Tibial nerve (tissue), 4 donors: ENCODE measurements at regions not wholly inside any gene's neighbourhood (a gene's known extent, or its start where the extent isn't known, plus 50 kb on each side); places are given as distances from the start of the nearest gene placed in this dataset.
A peak's percentile ranks its signal among the peaks of the same experiment; 100 is the strongest.

Source experiments
- DNase-seq, 2 donors: peaks; one replicate each; pipeline ENCODE4 v3.0.0-alpha.2; 2019; ENCODE audit warnings: low spot score in 2 of 2
- H3K27ac ChIP-seq, 4 donors: fragments of 200-600 bp; sonication (generic) in 3 of 4; one replicate each; pipeline ENCODE4 v1.5.1; 2017 to 2019; ENCODE audit warnings: mild to moderate bottlenecking in 1 of 4
- H3K27me3 ChIP-seq, 2 donors: fragments of 200-600 bp; sonication (generic) in 1 of 2; one replicate each; pipeline versions ENCODE4 v1.5.1 to v1.6.0; 2017 to 2019
- H3K36me3 ChIP-seq, 3 donors: fragments of 200-600 bp; sonication (generic); one replicate each; pipeline ENCODE4 v1.5.1; 2018 to 2019
- H3K4me1 ChIP-seq, 4 donors: fragments of 200-600 bp; sonication (generic) in 3 of 4; one replicate each; pipeline ENCODE4 v1.5.1; 2017 to 2019
- H3K4me3 ChIP-seq, 4 donors: fragments of 200-600 bp; sonication (generic) in 3 of 4; one replicate each; pipeline ENCODE4 v1.5.1; 2017 to 2019; ENCODE audit warnings: mild to moderate bottlenecking in 1 of 4, moderate library complexity in 1 of 4
- H3K9me3 ChIP-seq, 4 donors: fragments of 200-600 bp; sonication (generic) in 3 of 4; one replicate each; pipeline ENCODE4 v1.5.1; 2017 to 2019
- EP300 ChIP-seq, 2 donors: sonication (generic); formaldehyde crosslinking; IDR thresholded peaks; one replicate each; pipeline ENCODE4 v1.6.1; 2017; ENCODE audit warnings: antibody characterized with exemption in 2 of 2, mild to moderate bottlenecking in 1 of 2
- POLR2A ChIP-seq, 2 donors: fragments of 450-650 bp; IDR thresholded peaks; one replicate each; pipeline ENCODE4 v1.6.1; 2017; ENCODE audit warnings: antibody characterized with exemption in 2 of 2, mild to moderate bottlenecking in 2 of 2, moderate library complexity in 2 of 2
- WGBS, 2 donors: methylation state at CpG; one replicate each; pipeline ENCODE4 v1.1.5; 2018; 5-methylcytosine and 5-hydroxymethylcytosine counted together
- TF ChIP-seq, protein P1 (sequence below), 5 experiments: fragments of 200-600 bp in 3 of 5; fragments of 450-650 bp in 2 of 5; sonication (generic) in 3 of 5; IDR thresholded peaks; one replicate each; pipeline ENCODE4 v1.5.1; 2016 to 2019; ENCODE audit warnings: antibody characterized with exemption in 5 of 5, mild to moderate bottlenecking in 3 of 5, moderate library complexity in 2 of 5

DNA sequence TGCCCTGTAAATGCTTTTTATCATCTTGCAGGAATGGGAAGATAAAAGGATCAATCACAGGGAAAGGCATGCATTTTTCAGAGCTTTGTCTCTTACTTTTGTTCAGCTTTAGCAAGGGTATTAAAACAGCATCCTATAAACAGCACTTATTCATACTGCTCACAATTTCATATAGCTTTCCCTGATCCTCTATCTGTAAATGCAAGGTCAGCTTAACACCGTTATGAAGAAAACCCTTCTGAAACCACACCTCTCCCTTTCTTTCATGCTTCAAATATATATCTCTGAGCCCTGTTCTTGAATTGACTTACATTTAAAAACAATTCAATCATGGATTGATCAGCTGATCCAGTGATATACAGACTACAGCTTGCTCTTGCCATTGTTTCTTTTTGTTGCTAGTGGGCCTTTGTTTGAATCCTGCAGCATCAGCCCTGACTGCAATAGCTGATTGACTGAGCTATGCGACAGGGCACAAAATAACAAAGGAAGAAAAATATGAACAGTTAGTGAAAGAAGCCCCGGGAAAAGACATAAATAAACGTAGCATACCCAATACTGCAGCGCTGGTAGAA, 795.5 kb upstream of the CDH2 start:
- H3K27me3 ChIP-seq: no peaks in the 10 kb centered on the region
- WGBS, 2 donors: 56 to 66% methylated on average over 5 of the region's 5 CpGs
- no peaks in the 10 kb centered on the region for H3K36me3 ChIP-seq
- H3K27ac ChIP-seq: no peak overlapping the region
- TF ChIP-seq EP300 (IDR thresholded peaks at IDR 0.05) (no peak), POLR2A (IDR thresholded peaks at IDR 0.05) (no peak)
- TF ChIP-seq, protein P1, sequence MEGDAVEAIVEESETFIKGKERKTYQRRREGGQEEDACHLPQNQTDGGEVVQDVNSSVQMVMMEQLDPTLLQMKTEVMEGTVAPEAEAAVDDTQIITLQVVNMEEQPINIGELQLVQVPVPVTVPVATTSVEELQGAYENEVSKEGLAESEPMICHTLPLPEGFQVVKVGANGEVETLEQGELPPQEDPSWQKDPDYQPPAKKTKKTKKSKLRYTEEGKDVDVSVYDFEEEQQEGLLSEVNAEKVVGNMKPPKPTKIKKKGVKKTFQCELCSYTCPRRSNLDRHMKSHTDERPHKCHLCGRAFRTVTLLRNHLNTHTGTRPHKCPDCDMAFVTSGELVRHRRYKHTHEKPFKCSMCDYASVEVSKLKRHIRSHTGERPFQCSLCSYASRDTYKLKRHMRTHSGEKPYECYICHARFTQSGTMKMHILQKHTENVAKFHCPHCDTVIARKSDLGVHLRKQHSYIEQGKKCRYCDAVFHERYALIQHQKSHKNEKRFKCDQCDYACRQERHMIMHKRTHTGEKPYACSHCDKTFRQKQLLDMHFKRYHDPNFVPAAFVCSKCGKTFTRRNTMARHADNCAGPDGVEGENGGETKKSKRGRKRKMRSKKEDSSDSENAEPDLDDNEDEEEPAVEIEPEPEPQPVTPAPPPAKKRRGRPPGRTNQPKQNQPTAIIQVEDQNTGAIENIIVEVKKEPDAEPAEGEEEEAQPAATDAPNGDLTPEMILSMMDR (IDR thresholded peaks at IDR 0.05): no peak
- no peaks in the 10 kb centered on the region for H3K9me3 ChIP-seq
- no peak for DNase-seq
- H3K4me1 ChIP-seq: no peaks in the 10 kb centered on the region
- no peak overlapping the region for H3K4me3 ChIP-seq

DNA sequence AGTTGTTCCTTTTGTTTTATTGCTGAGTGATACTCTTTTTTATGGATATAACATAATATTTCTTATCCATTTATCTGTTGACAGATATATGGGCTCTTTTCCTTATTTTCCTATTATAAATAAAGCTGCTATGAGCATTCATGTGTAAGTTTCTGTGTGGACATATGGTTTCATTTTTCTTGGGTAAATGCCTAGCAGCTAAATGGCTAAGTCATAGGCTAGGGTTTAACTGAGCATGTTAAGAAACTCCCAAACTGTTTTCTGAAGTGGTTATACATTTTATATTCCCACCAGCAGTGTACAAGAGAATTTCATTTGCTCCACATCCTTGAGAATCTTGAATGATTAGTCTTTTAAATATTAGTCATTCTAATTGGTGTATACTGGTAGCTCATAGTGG, 786.6 kb upstream of the CDH2 start:
- Histone ChIP-seq H3K9me3 (no peaks in the 10 kb centered on the region), H3K36me3 (no peaks in the 10 kb centered on the region), H3K27me3 (no peaks in the 10 kb centered on the region), H3K4me3 (no peak overlapping the region), H3K4me1 (no peaks in the 10 kb centered on the region), H3K27ac (no peak overlapping the region)
- DNase-seq: no peak
- TF ChIP-seq EP300 (IDR thresholded peaks at IDR 0.05) (no peak), POLR2A (IDR thresholded peaks at IDR 0.05) (no peak)
- TF ChIP-seq, protein P1 (IDR thresholded peaks at IDR 0.05): no peak

DNA sequence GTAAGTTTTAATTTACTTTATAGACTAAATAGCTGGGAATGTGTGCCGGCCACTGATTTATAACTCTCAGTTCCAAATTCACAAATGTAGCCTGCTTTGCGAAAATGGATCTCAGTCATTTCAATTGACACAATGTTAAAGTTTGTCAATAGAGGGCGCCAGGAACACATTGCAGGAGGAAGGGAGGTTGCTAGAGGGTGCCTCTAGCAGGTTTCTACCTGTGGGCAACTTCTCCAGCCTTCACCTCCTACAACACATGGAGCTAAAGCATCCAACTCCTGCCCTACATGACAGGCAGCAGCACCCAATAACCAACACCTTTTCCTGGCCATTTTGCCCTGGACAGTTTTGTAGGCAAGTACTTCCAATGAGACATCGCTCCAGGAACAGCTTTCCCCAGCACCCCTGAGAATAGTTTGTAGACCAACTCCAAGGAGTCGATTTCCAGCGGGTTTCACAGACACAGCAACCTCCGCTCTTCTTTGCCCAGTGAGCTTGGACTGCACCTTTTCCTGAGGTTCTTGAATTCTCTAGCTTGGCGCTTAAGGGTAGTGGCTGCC, 784.8 kb upstream of the CDH2 start:
- H3K4me1 ChIP-seq: no peaks in the 10 kb centered on the region
- DNase-seq: no peak
- H3K27ac ChIP-seq: no peak overlapping the region
- no peaks in the 10 kb centered on the region for H3K27me3 ChIP-seq
- H3K36me3 ChIP-seq: no peaks in the 10 kb centered on the region
- H3K4me3 ChIP-seq: no peak overlapping the region
- 83 to 85% methylated on average over 8 of the region's 8 CpGs for WGBS, 2 donors
- no peaks in the 10 kb centered on the region for H3K9me3 ChIP-seq
- TF ChIP-seq EP300 (IDR thresholded peaks at IDR 0.05) (no peak), POLR2A (IDR thresholded peaks at IDR 0.05) (no peak)
- TF ChIP-seq, protein P1 (IDR thresholded peaks at IDR 0.05): peak in 1 of 5 experiments; percentile 31

DNA sequence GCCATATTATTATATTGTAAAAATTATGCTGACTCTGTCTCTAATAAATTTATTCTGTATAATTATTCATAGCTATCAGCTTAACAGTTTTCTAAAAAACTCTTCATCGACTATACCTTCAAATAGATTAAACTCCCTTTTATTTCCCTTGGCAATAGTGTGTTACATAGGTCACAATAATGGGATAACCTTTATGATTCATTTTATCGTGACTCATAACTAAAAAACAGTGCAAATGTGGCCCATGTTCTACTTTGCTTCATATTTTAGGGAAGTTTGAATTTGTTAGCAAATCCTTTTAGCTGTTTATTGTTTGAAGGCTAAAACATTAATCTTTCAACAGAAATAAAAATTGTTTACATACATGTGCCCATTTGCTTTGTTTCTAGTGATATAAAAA, 783.2 kb upstream of the CDH2 start:
- 48 to 49% methylated on average over 2 of the region's 2 CpGs for WGBS, 2 donors
- H3K36me3 ChIP-seq: no peaks in the 10 kb centered on the region
- DNase-seq: no peak
- no peaks in the 10 kb centered on the region for H3K4me1 ChIP-seq
- H3K27ac ChIP-seq: no peak overlapping the region
- no peaks in the 10 kb centered on the region for H3K9me3 ChIP-seq
- no peaks in the 10 kb centered on the region for H3K27me3 ChIP-seq
- TF ChIP-seq EP300 (IDR thresholded peaks at IDR 0.05) (no peak), POLR2A (IDR thresholded peaks at IDR 0.05) (no peak)
- TF ChIP-seq, protein P1 (IDR thresholded peaks at IDR 0.05): no peak
- no peak overlapping the region for H3K4me3 ChIP-seq

DNA sequence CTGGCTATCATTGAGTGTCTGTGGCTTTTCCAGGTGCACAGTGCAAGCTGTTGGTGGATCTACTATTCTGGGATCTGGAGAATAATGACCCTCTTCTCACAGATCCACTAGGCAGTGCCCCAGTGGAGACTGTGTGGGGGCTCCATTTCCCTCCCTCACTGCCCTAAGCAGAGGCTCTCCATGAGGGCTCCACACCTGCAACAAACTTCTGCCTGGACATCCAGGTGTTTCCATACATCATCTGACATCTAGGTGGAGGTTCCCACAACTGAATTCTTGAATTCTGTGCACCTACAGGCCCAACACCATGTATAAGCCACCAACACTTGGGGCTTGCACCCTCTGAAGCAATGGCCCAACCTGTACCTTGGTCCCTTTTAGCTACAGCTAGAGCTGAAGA, 775.4 kb upstream of the CDH2 start:
- Histone ChIP-seq H3K9me3 (peaks cover 0 to 6% (median 0%) of the 10 kb centered on the region in 4 donors), H3K27me3 (no peaks in the 10 kb centered on the region), H3K27ac (no peak overlapping the region), H3K4me3 (no peak overlapping the region), H3K36me3 (no peaks in the 10 kb centered on the region), H3K4me1 (no peaks in the 10 kb centered on the region)
- no peak for TF ChIP-seq EP300 (IDR thresholded peaks at IDR 0.05)
- TF ChIP-seq, protein P1 (IDR thresholded peaks at IDR 0.05): no peak
- no peak for TF ChIP-seq POLR2A (IDR thresholded peaks at IDR 0.05)
- DNase-seq: no peak
